CD14-positive monocyte (primary cell): ENCODE measurements at regions not wholly inside any gene's neighbourhood (a gene's known extent, or its start where the extent isn't known, plus 50 kb on each side); places are given as distances from the start of the nearest gene placed in this dataset.

ENCODE experiments used
- DNase-seq, 3 donors: peaks; one replicate each; pipeline ENCODE4 v3.0.0-alpha.2; 2011 to 2022
- H2AFZ ChIP-seq: 2 replicates; pipeline ENCODE4 v1.6.0; 2012; ENCODE audit warnings: mild to moderate bottlenecking, low read depth, low read length, inconsistent platforms; ENCODE audit not compliant: insufficient read depth, poor library complexity, severe bottlenecking
- H3K27ac ChIP-seq, 2 donors: 1 replicate in 1 of 2; 2 replicates in 1 of 2; pipeline ENCODE4 v1.5.1; 2012 to 2013; ENCODE audit warnings: low read length in 2 of 2, control low read depth in 1 of 2, inconsistent platforms in 1 of 2, low read depth in 1 of 2, mild to moderate bottlenecking in 1 of 2
- H3K27me3 ChIP-seq, 2 donors: one replicate each; pipeline versions ENCODE4 v1.6.0 to v1.6.1; 2011 to 2013; ENCODE audit warnings: low read length in 2 of 2; ENCODE audit not compliant: control insufficient read depth in 2 of 2, insufficient read depth in 2 of 2
- H3K36me3 ChIP-seq, 2 donors: replicated peaks in 1 of 2; 1 replicate in 1 of 2; 2 replicates in 1 of 2; pipeline versions ENCODE4 v1.5.1 to v1.6.1; 2012 to 2013; ENCODE audit warnings: low read length in 2 of 2, control low read depth in 1 of 2, inconsistent platforms in 1 of 2, mild to moderate bottlenecking in 1 of 2; ENCODE audit not compliant: insufficient read depth in 2 of 2, control insufficient read depth in 1 of 2
- H3K4me1 ChIP-seq, 2 donors: 1 replicate in 1 of 2; 2 replicates in 1 of 2; pipeline versions ENCODE4 v1.5.1 to v1.6.1; 2012 to 2013; ENCODE audit warnings: low read length in 2 of 2, control low read depth in 1 of 2, inconsistent platforms in 1 of 2, mild to moderate bottlenecking in 1 of 2, moderate library complexity in 1 of 2; ENCODE audit not compliant: insufficient read depth in 2 of 2, control insufficient read depth in 1 of 2
- H3K4me2 ChIP-seq: replicated peaks from 2 replicates; pipeline ENCODE3; 2012; ENCODE audit warnings: low read length, moderate library complexity, mild to moderate bottlenecking; ENCODE audit not compliant: poor library complexity, severe bottlenecking; ENCODE audit errors: extremely low read depth
- H3K4me3 ChIP-seq, 3 experiments: fragments of 200-600 bp in 1 of 3; sonication (generic) in 1 of 3; replicated peaks in 1 of 3; 1 replicate in 2 of 3; 2 replicates in 1 of 3; pipeline ENCODE4 v1.5.1; 2011 to 2013; ENCODE audit warnings: low read length in 3 of 3, mild to moderate bottlenecking in 3 of 3, control low read depth in 2 of 3, low read depth in 2 of 3, inconsistent platforms in 1 of 3, moderate library complexity in 1 of 3
- H3K79me2 ChIP-seq: 2 replicates; pipeline ENCODE4 v1.6.0; 2012; ENCODE audit warnings: mild to moderate bottlenecking, control low read depth, inconsistent platforms, low read length, moderate library complexity; ENCODE audit not compliant: insufficient read depth
- H3K9ac ChIP-seq: 2 replicates; pipeline ENCODE4 v1.6.0; 2017; ENCODE audit warnings: low read length, mild to moderate bottlenecking; ENCODE audit not compliant: insufficient read depth, poor library complexity, severe bottlenecking
- H3K9me3 ChIP-seq, 2 donors: replicated peaks in 1 of 2; 1 replicate in 1 of 2; 2 replicates in 1 of 2; pipeline versions ENCODE4 v1.5.1 to v1.6.1; 2012 to 2013; ENCODE audit warnings: low read length in 2 of 2, control low read depth in 1 of 2; ENCODE audit not compliant: control insufficient read depth in 1 of 2, insufficient read depth in 1 of 2
- H4K20me1 ChIP-seq: 2 replicates; pipeline ENCODE4 v1.6.0; 2012; ENCODE audit warnings: mild to moderate bottlenecking, low read length, control low read depth, moderate library complexity; ENCODE audit not compliant: insufficient read depth
- H3K27ac Mint-ChIP-seq, 7 donors: one replicate each; pipeline ENCODE4 v1.8.0; 2020; ENCODE audit warnings: mild to moderate bottlenecking in 7 of 7, mixed read lengths in 7 of 7, moderate library complexity in 6 of 7, inconsistent platforms in 2 of 7
- H3K27me3 Mint-ChIP-seq, 3 donors: one replicate each; pipeline ENCODE4 v1.8.0; 2021 to 2022; ENCODE audit warnings: low read depth in 3 of 3, mild to moderate bottlenecking in 3 of 3, mixed read lengths in 3 of 3, moderate library complexity in 3 of 3, inconsistent platforms in 1 of 3
- H3K36me3 Mint-ChIP-seq, 2 donors: one replicate each; pipeline ENCODE4 v1.8.0; 2020; ENCODE audit warnings: mixed read lengths in 2 of 2, inconsistent platforms in 1 of 2, mild to moderate bottlenecking in 1 of 2
- H3K4me1 Mint-ChIP-seq: one replicate; pipeline ENCODE4 v1.8.0; 2020; ENCODE audit warnings: mild to moderate bottlenecking, mixed read lengths
- H3K4me3 Mint-ChIP-seq, 2 donors: one replicate each; pipeline ENCODE4 v1.8.0; 2020; ENCODE audit warnings: mild to moderate bottlenecking in 2 of 2, mixed read lengths in 2 of 2, moderate library complexity in 1 of 2
- H3K9me3 Mint-ChIP-seq, 7 donors: one replicate each; pipeline ENCODE4 v1.8.0; 2020 to 2022; ENCODE audit warnings: mixed read lengths in 7 of 7, mild to moderate bottlenecking in 6 of 7, moderate library complexity in 6 of 7, inconsistent platforms in 2 of 7
- CTCF ChIP-seq: fragments of 200-600 bp; IDR thresholded peaks from one replicate; pipeline ENCODE4 v1.8.0; 2022; ENCODE audit warnings: antibody characterized with exemption, mild to moderate bottlenecking
- WGBS: methylation state at CpG from one replicate; pipeline ENCODE4 v1.1.5; 2013; ENCODE audit warnings: missing lambda C conversion rate; ENCODE audit not compliant: insufficient coverage; 5-methylcytosine and 5-hydroxymethylcytosine counted together
- intact Hi-C, 2 donors: fragments of 100-400 bp; cut with micrococcal nuclease; formaldehyde crosslinking; loops; one replicate each; pipeline versions ENCODE4 v1.15.0 to v1.15.1; 2023

- Mint-ChIP-seq H3K9me3 (peaks cover 0 to 8% (median 0%) of the 10 kb centered on the region in 7 donors), H3K36me3 (no peaks in the 10 kb centered on the region), H3K27me3 (peaks cover 0 to 3% (median 0%) of the 10 kb centered on the region in 3 donors), H3K27ac (no peak overlapping the region), H3K4me3 (no peak overlapping the region), H3K4me1 (no peaks in the 10 kb centered on the region)
- H3K36me3 ChIP-seq, result no peaks in the 10 kb centered on the region
- H3K9me3 ChIP-seq, result no peaks in the 10 kb centered on the region
- TF ChIP-seq CTCF, result no peak
- H4K20me1 ChIP-seq, result no peaks in the 10 kb centered on the region
- no peaks in the 10 kb centered on the region for H3K27me3 ChIP-seq
- H3K9ac ChIP-seq, result no peak overlapping the region
- H3K27ac ChIP-seq, result no peak overlapping the region
- no peaks in the 10 kb centered on the region for H3K4me1 ChIP-seq
- no peak overlapping the region for H3K4me2 ChIP-seq
- H3K4me3 ChIP-seq, result no peak overlapping the region
- DNase-seq, result no peak
- no peaks in the 10 kb centered on the region for H3K79me2 ChIP-seq
- H2AFZ ChIP-seq, result no peak overlapping the region
- intact Hi-C loops, result no loop called here
These were observed 476.4 kb downstream of the KIF4B start for GRCh38 chr5:155489949-155490348.

- Histone ChIP-seq H3K4me1 (no peaks in the 10 kb centered on the region), H2AFZ (no peak overlapping the region), H3K27ac (no peak overlapping the region), H3K36me3 (no peaks in the 10 kb centered on the region), H3K9me3 (no peaks in the 10 kb centered on the region), H4K20me1 (no peaks in the 10 kb centered on the region), H3K27me3 (no peaks in the 10 kb centered on the region), H3K4me3 (no peak overlapping the region), H3K4me2 (no peak overlapping the region), H3K9ac (no peak overlapping the region), H3K79me2 (no peaks in the 10 kb centered on the region)
- H3K36me3 Mint-ChIP-seq, result no peaks in the 10 kb centered on the region
- H3K9me3 Mint-ChIP-seq, result peaks cover 0 to 6% (median 0%) of the 10 kb centered on the region in 7 donors
- intact Hi-C loops, result no loop called here
- WGBS, result no CpG with 5 or more reads among the region's 2 CpGs
- no peak overlapping the region for H3K27ac Mint-ChIP-seq
- no peak overlapping the region for H3K4me3 Mint-ChIP-seq
- no peak for TF ChIP-seq CTCF
- no peak for DNase-seq
- no peaks in the 10 kb centered on the region for H3K4me1 Mint-ChIP-seq
- H3K27me3 Mint-ChIP-seq, result no peaks in the 10 kb centered on the region
These were observed 478.6 kb downstream of the KIF4B start for GRCh38 chr5:155492191-155492590.
